B cell (primary cell): ENCODE measurements at regions not wholly inside any gene's neighbourhood (a gene's known extent, or its start where the extent isn't known, plus 50 kb on each side); places are given as distances from the start of the nearest gene placed in this dataset.
"Not testable (repeated sequence)": the region's sequence is repeated elsewhere in the genome, so short reads cannot be mapped to it uniquely, and the experiment has no call there.

Source experiments
- ATAC-seq: fragments of 200-7000 bp; cut with Tn5 transposase; one replicate; pipeline ENCODE4 v1.10.0; 2021; ENCODE audit warnings: low read depth, mild to moderate bottlenecking, moderate number of reproducible peaks, moderate library complexity
- CTCF ChIA-PET: fragments of 350-600 bp; sonication (Branson Sonifier 250); formaldehyde crosslinking; loops from one replicate; lab custom pipeline; 2021; ENCODE audit warnings: antibody characterized with exemption, inconsistent platforms; lab: Charles Lee
- POLR2A ChIA-PET: fragments of 350-600 bp; sonication (Branson Sonifier 250); formaldehyde crosslinking; loops from one replicate; lab custom pipeline; 2021; ENCODE audit warnings: antibody characterized with exemption; lab: Charles Lee
- DNase-seq: peaks from one replicate; pipeline ENCODE4 v3.0.0; 2013
- H2AFZ ChIP-seq: 2 replicates; pipeline ENCODE4 v1.6.1; 2012; ENCODE audit warnings: mild to moderate bottlenecking, low read depth, low read length; ENCODE audit not compliant: insufficient read depth, poor library complexity, severe bottlenecking
- H3K27ac ChIP-seq, 2 donors: 1 replicate in 1 of 2; 2 replicates in 1 of 2; pipeline ENCODE4 v1.5.1; 2012 to 2013; ENCODE audit warnings: low read length in 2 of 2, mild to moderate bottlenecking in 2 of 2, moderate library complexity in 1 of 2
- H3K27me3 ChIP-seq, 4 experiments: fragments of 200-600 bp in 1 of 4; sonication (generic) in 1 of 4; replicated peaks in 1 of 4; 1 replicate in 2 of 4; 2 replicates in 2 of 4; pipeline versions ENCODE4 v1.6.1 to v1.7.0; 2013 to 2016; ENCODE audit warnings: low read length in 3 of 4, mild to moderate bottlenecking in 2 of 4, mixed read lengths in 1 of 4, moderate library complexity in 1 of 4; ENCODE audit not compliant: insufficient read depth in 4 of 4, control insufficient read depth in 3 of 4; ENCODE audit errors: control extremely low read depth in 1 of 4
- H3K36me3 ChIP-seq, 2 experiments: replicated peaks in 1 of 2; 1 replicate in 1 of 2; 2 replicates in 1 of 2; pipeline versions ENCODE4 v1.6.1 to v1.7.1; 2013; ENCODE audit warnings: low read length in 1 of 2; ENCODE audit not compliant: insufficient read depth in 2 of 2, control insufficient read depth in 1 of 2; ENCODE audit errors: control extremely low read depth in 1 of 2, extremely low read depth in 1 of 2
- H3K4me1 ChIP-seq, 2 donors: fragments of 200-600 bp in 1 of 2; sonication (generic) in 1 of 2; 1 replicate in 1 of 2; 2 replicates in 1 of 2; pipeline versions ENCODE4 v1.5.1 to v1.6.1; 2013 to 2017; ENCODE audit warnings: low read length in 2 of 2; ENCODE audit not compliant: control insufficient read depth in 2 of 2, insufficient read depth in 2 of 2
- H3K4me2 ChIP-seq: replicated peaks from 2 replicates; pipeline ENCODE3; 2012; ENCODE audit warnings: mild to moderate bottlenecking, low read depth, low read length; ENCODE audit not compliant: poor library complexity, severe bottlenecking
- H3K4me3 ChIP-seq, 5 experiments: fragments of 200-600 bp in 1 of 5; sonication (generic) in 1 of 5; 1 replicate in 3 of 5; 2 replicates in 2 of 5; pipeline versions ENCODE4 v1.5.1 to v1.7.0; 2011 to 2016; ENCODE audit warnings: low read length in 4 of 5, mild to moderate bottlenecking in 4 of 5, low read depth in 2 of 5, control low read depth in 1 of 5, moderate library complexity in 1 of 5; ENCODE audit not compliant: insufficient read depth in 1 of 5; ENCODE audit errors: control extremely low read depth in 1 of 5, extremely low read depth in 1 of 5
- H3K79me2 ChIP-seq: fragments of 200-600 bp; sonication (generic); one replicate; pipeline ENCODE4 v1.6.0; 2016; ENCODE audit warnings: low read length; ENCODE audit not compliant: control insufficient read depth, insufficient read depth
- H3K9ac ChIP-seq: fragments of 200-600 bp; sonication (generic); 2 replicates; pipeline ENCODE4 v1.6.1; 2017; ENCODE audit warnings: mild to moderate bottlenecking, low read length, moderate library complexity
- H3K9me3 ChIP-seq, 3 donors: one replicate each; pipeline versions ENCODE4 v1.6.1 to v1.7.1; 2013; ENCODE audit warnings: low read length in 2 of 3; ENCODE audit not compliant: control insufficient read depth in 2 of 3, insufficient read depth in 1 of 3; ENCODE audit errors: control extremely low read depth in 1 of 3
- H4K20me1 ChIP-seq: 2 replicates; pipeline ENCODE4 v1.6.0; 2012; ENCODE audit warnings: mild to moderate bottlenecking, low read length; ENCODE audit not compliant: insufficient read depth, control insufficient read depth, poor library complexity, severe bottlenecking
- H3K27ac Mint-ChIP-seq: one replicate; pipeline ENCODE4 v1.8.0; 2021; ENCODE audit warnings: mixed read lengths
- H3K27me3 Mint-ChIP-seq: one replicate; pipeline ENCODE4 v1.8.0; 2021; ENCODE audit warnings: mixed read lengths
- H3K4me1 Mint-ChIP-seq: one replicate; pipeline ENCODE4 v1.8.0; 2021; ENCODE audit warnings: mixed read lengths
- H3K4me3 Mint-ChIP-seq: one replicate; pipeline ENCODE4 v1.8.0; 2021; ENCODE audit warnings: mixed read lengths
- H3K9me3 Mint-ChIP-seq: one replicate; pipeline ENCODE4 v1.8.0; 2022; ENCODE audit warnings: mixed read lengths; ENCODE audit not compliant: insufficient read depth
- EZH2 ChIP-seq: IDR thresholded peaks from 2 replicates; pipeline ENCODE4 v1.6.1; 2012; ENCODE audit warnings: borderline replicate concordance, low read depth, mild to moderate bottlenecking, moderate library complexity, low read length; ENCODE audit not compliant: insufficient read depth, poor library complexity, severe bottlenecking
- WGBS: methylation state at CpG from one replicate; pipeline ENCODE4 v1.1.5; 2013; ENCODE audit warnings: missing lambda C conversion rate; ENCODE audit not compliant: insufficient coverage; 5-methylcytosine and 5-hydroxymethylcytosine counted together
- intact Hi-C: fragments of 100-400 bp; cut with micrococcal nuclease; formaldehyde crosslinking; loops from one replicate; pipeline ENCODE4 v1.10.0; 2022
- TF ChIP-seq, protein P1 (sequence below): fragments of 200-600 bp; IDR thresholded peaks from one replicate; pipeline ENCODE4 v1.8.0; 2022; ENCODE audit warnings: antibody characterized with exemption, mild to moderate bottlenecking

DNA sequence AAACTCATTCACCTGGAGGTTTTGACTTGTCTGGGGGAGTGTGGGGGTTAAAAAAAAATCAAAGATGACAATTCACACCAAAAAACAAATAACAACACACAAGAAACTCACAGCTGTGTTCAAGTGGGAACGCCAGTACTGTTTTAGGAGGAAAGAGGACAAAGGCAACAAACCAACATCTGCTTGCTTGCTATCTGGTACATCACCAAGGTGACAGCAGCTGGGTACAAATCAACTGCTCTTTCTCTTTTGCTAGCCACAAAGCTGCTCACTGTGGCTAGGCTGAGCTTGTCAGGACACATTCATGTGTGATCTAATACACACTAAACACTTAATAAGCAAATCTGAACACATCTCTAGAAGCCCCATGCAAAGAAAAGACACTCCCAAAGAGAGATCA, 128.0 kb upstream of the RAP1B start:
- H4K20me1 ChIP-seq = no peaks in the 10 kb centered on the region
- peak; percentile 22 for DNase-seq
- peaks cover 4% of the 10 kb centered on the region for H3K9me3 Mint-ChIP-seq
- H3K4me2 ChIP-seq = peak overlapping the region; percentile 10
- 0% methylated on average over 1 of the region's 1 CpG for WGBS
- peaks cover 32% of the 10 kb centered on the region for H3K4me1 Mint-ChIP-seq
- peak overlapping the region; percentile 16 for H2AFZ ChIP-seq
- H3K4me3 Mint-ChIP-seq = peak overlapping the region; percentile 43
- H3K27me3 Mint-ChIP-seq = no peaks in the 10 kb centered on the region
- H3K4me1 ChIP-seq = peaks cover 29 to 30% of the 10 kb centered on the region in 2 donors
- peak overlapping the region; percentile 39 to 52 for H3K27ac ChIP-seq
- no peak overlapping the region for H3K4me3 ChIP-seq
- H3K79me2 ChIP-seq = no peaks in the 10 kb centered on the region
- H3K27me3 ChIP-seq = no peaks in the 10 kb centered on the region
- intact Hi-C loops = loop anchor here (5.0 kb wide), 1 partner anchor 40 kb away; no protein-coding TSS in a partner anchor
- peaks cover 0 to 11% (median 8%) of the 10 kb centered on the region in 3 donors for H3K9me3 ChIP-seq
- peak; percentile 24 for ATAC-seq
- H3K36me3 ChIP-seq = no peaks in the 10 kb centered on the region
- TF ChIP-seq EZH2 = no peak
- TF ChIP-seq, protein P1, sequence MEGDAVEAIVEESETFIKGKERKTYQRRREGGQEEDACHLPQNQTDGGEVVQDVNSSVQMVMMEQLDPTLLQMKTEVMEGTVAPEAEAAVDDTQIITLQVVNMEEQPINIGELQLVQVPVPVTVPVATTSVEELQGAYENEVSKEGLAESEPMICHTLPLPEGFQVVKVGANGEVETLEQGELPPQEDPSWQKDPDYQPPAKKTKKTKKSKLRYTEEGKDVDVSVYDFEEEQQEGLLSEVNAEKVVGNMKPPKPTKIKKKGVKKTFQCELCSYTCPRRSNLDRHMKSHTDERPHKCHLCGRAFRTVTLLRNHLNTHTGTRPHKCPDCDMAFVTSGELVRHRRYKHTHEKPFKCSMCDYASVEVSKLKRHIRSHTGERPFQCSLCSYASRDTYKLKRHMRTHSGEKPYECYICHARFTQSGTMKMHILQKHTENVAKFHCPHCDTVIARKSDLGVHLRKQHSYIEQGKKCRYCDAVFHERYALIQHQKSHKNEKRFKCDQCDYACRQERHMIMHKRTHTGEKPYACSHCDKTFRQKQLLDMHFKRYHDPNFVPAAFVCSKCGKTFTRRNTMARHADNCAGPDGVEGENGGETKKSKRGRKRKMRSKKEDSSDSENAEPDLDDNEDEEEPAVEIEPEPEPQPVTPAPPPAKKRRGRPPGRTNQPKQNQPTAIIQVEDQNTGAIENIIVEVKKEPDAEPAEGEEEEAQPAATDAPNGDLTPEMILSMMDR = no peak
- CTCF ChIA-PET = interaction anchor here (1.0 kb wide), 1 partner anchor 9 kb away, joined by 3 read pairs; no protein-coding TSS in a partner anchor
- H3K9ac ChIP-seq = no peak overlapping the region
- POLR2A ChIA-PET = no interaction called here
- peak overlapping the region; percentile 8 for H3K27ac Mint-ChIP-seq

DNA sequence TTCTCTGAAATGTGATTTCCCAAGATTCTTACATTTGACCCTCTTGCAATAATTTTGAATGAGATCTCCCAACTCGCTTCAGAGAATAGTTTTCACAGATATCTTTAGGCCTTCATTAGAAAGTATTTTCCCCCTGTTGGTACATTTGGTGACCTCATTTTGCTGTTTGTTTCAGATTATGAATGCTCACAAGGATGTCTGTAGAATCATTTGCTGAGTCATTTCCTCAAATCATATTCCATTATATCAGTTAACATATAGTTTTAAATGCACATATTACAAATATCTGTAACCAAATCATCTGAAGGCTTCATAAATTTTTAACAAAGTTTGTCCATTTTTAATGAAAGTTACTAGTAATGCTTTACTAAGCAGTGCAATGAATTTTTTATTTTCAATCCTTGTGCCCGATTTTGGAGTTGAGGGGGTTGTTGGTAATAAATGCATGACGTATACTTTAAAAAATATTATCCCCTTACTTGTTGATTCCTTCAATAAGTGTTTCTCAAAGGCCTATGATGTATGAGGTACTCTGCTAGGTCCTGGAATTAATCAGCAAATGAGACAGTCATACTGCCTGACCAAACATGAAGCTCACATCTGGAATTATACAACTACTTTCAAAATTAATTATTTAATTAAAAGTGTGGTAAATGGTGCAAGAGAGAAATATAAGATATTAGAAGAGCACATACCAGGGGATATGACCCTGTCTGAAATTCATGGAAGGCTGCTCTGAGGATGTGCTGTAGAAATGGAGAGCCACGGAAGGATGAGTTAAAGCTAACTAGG, 126.9 kb upstream of the RAP1B start:
- Histone ChIP-seq H3K36me3 (no peaks in the 10 kb centered on the region), H3K27me3 (no peaks in the 10 kb centered on the region), H2AFZ (no peak overlapping the region), H3K4me3 (no peak overlapping the region), H3K4me2 (no peak overlapping the region), H3K27ac (no peak overlapping the region), H3K79me2 (no peaks in the 10 kb centered on the region), H3K9ac (no peak overlapping the region), H3K9me3 (peaks cover 0 to 14% (median 8%) of the 10 kb centered on the region in 3 donors), H3K4me1 (peaks cover 29 to 30% of the 10 kb centered on the region in 2 donors), H4K20me1 (no peaks in the 10 kb centered on the region)
- intact Hi-C loops = loop anchor here (5.0 kb wide), 1 partner anchor 41 kb away; no protein-coding TSS in a partner anchor
- no peak for TF ChIP-seq EZH2
- TF ChIP-seq, protein P1 = no peak
- POLR2A ChIA-PET = no interaction called here
- WGBS = 100% methylated on average over 1 of the region's 4 CpGs
- no peak overlapping the region for H3K27ac Mint-ChIP-seq
- H3K27me3 Mint-ChIP-seq = no peaks in the 10 kb centered on the region
- peaks cover 4% of the 10 kb centered on the region for H3K9me3 Mint-ChIP-seq
- no peak overlapping the region for H3K4me3 Mint-ChIP-seq
- DNase-seq = no peak
- peaks cover 32% of the 10 kb centered on the region for H3K4me1 Mint-ChIP-seq
- CTCF ChIA-PET = interaction anchor here (1.0 kb wide), 1 partner anchor 10 kb away, joined by 3 read pairs; no protein-coding TSS in a partner anchor
- no peak for ATAC-seq

DNA sequence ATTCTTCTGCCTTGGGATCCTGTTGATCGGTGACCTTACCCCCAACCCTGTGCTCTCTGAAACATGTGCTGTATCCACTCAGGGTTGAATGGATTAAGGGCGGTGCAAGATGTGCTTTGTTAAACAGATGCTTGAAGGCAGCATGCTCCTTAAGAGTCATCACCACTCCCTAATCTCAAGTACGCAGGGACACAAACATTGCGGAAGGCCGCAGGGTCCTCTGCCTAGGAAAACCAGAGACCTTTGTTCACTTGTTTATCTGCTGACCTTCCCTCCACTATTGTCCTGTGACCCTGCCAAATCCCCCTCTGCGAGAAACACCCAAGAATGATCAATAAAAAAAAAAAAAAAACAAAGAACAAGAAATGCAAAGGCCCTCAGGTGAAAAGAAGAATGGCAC, 126.1 kb upstream of the RAP1B start:
- H3K79me2 ChIP-seq = not testable (repeated sequence)

More for the DNA sequence above, 126.1 kb upstream of the RAP1B start:
- H3K36me3 ChIP-seq, H3K4me3 Mint-ChIP-seq, H3K27ac ChIP-seq, H4K20me1 ChIP-seq, H3K4me3 ChIP-seq, H3K27me3 ChIP-seq, H3K9me3 Mint-ChIP-seq, POLR2A ChIA-PET, H3K27me3 Mint-ChIP-seq, CTCF ChIA-PET, H2AFZ ChIP-seq, H3K4me2 ChIP-seq, H3K9ac ChIP-seq, ATAC-seq, DNase-seq, H3K27ac Mint-ChIP-seq: not testable (repeated sequence)
- intact Hi-C loops = loop anchor here (5.0 kb wide), 1 partner anchor 42 kb away; no protein-coding TSS in a partner anchor
- WGBS = no CpG with 5 or more reads among the region's 6 CpGs
- Histone ChIP-seq H3K9me3 (peaks cover 0 to 14% (median 8%) of the 10 kb centered on the region in 3 donors), H3K4me1 (peaks cover 29 to 30% of the 10 kb centered on the region in 2 donors)
- H3K4me1 Mint-ChIP-seq = peaks cover 32% of the 10 kb centered on the region
